ENCODE measurements at regions not wholly inside any gene's neighbourhood (a gene's known extent, or its start where the extent isn't known, plus 50 kb on each side); places are given as distances from the start of the nearest gene placed in this dataset.

- Histone ChIP-seq H3K36me3 (no peaks in the 10 kb centered on the region), H3K9me3 (no peaks in the 10 kb centered on the region), H3K4me1 (no peaks in the 10 kb centered on the region), H3K27me3 (no peaks in the 10 kb centered on the region), H3K27ac (no peak overlapping the region), H3K4me3 (replicated peaks in 1 of 3) (no peak overlapping the region)
- WGBS, 2 donors, result 82 to 89% methylated on average over 2 of the region's 2 CpGs
- TF ChIP-seq CTCF (IDR thresholded peaks at IDR 0.05) (no peak), POLR2A (IDR thresholded peaks at IDR 0.05) (no peak)
- intact Hi-C loops (cut with DNase I), result no loop called here
- DNase-seq, result no peak
Measured at GRCh38 chr20:7773511-7773910, 166.7 kb downstream of the HAO1 start.

GRCh38 chr20:7775072-7775471 lies 165.2 kb downstream of the HAO1 start:
- TF ChIP-seq POLR2A (IDR thresholded peaks at IDR 0.05) (no peak), CTCF (IDR thresholded peaks at IDR 0.05) (no peak)
- Histone ChIP-seq H3K4me1 (no peaks in the 10 kb centered on the region), H3K9me3 (no peaks in the 10 kb centered on the region), H3K36me3 (no peaks in the 10 kb centered on the region), H3K27me3 (no peaks in the 10 kb centered on the region), H3K27ac (no peak overlapping the region), H3K4me3 (replicated peaks in 1 of 3) (no peak overlapping the region)
- 40 to 54% methylated on average over 2 of the region's 2 CpGs for WGBS, 2 donors
- intact Hi-C loops (cut with DNase I), result no loop called here
- peak; percentile 5 to 36 for DNase-seq

- Histone ChIP-seq H3K27me3 (no peaks in the 10 kb centered on the region), H3K4me3 (replicated peaks in 1 of 3) (no peak overlapping the region), H3K9me3 (no peaks in the 10 kb centered on the region), H3K27ac (no peak overlapping the region), H3K4me1 (no peaks in the 10 kb centered on the region), H3K36me3 (no peaks in the 10 kb centered on the region)
- WGBS, 2 donors, result 77 to 82% methylated on average over 2 of the region's 2 CpGs
- no peak for TF ChIP-seq CTCF (IDR thresholded peaks at IDR 0.05)
- intact Hi-C loops (cut with DNase I), result no loop called here
- DNase-seq, result no peak
Measured at GRCh38 chr20:7776148-7776547, 164.1 kb downstream of the HAO1 start.

GRCh38 chr20:7790189-7790588 lies 150.1 kb downstream of the HAO1 start:
- no peak overlapping the region for H3K4me3 ChIP-seq (replicated peaks in 1 of 3)
- H3K9me3 ChIP-seq, result no peaks in the 10 kb centered on the region
- intact Hi-C loops (cut with DNase I), result no loop called here
- TF ChIP-seq CTCF (IDR thresholded peaks at IDR 0.05), result no peak
- no peak for TF ChIP-seq POLR2A (IDR thresholded peaks at IDR 0.05)
- no peaks in the 10 kb centered on the region for H3K36me3 ChIP-seq
- 72 to 74% methylated on average over 2 of the region's 2 CpGs for WGBS, 2 donors
- no peaks in the 10 kb centered on the region for H3K27me3 ChIP-seq
- DNase-seq, result no peak
- no peak overlapping the region for H3K27ac ChIP-seq
- H3K4me1 ChIP-seq, result no peaks in the 10 kb centered on the region

- H3K27ac ChIP-seq, result no peak overlapping the region
- H3K36me3 ChIP-seq, result no peaks in the 10 kb centered on the region
- H3K4me3 ChIP-seq (replicated peaks in 1 of 3), result no peak overlapping the region
- intact Hi-C loops (cut with DNase I), result no loop called here
- TF ChIP-seq POLR2A (IDR thresholded peaks at IDR 0.05) (no peak), CTCF (IDR thresholded peaks at IDR 0.05) (no peak)
- DNase-seq, result no peak
- H3K9me3 ChIP-seq, result no peaks in the 10 kb centered on the region
- no peaks in the 10 kb centered on the region for H3K27me3 ChIP-seq
- 79 to 80% methylated on average over 4 of the region's 4 CpGs for WGBS, 2 donors
- no peaks in the 10 kb centered on the region for H3K4me1 ChIP-seq
Measured at GRCh38 chr20:7792150-7792869, 147.9 kb downstream of the HAO1 start.
